H9 (cell line): ENCODE measurements at regions not wholly inside any gene's neighbourhood (a gene's known extent, or its start where the extent isn't known, plus 50 kb on each side); places are given as distances from the start of the nearest gene placed in this dataset.

Experiments
- DNase-seq: peaks from one replicate; pipeline ENCODE4 v3.0.0-alpha.2; 2017
- H2AFZ ChIP-seq: one replicate; pipeline ENCODE4 v1.6.1; 2013; ENCODE audit warnings: mild to moderate bottlenecking, low read length, control low read depth, moderate library complexity
- H2AK5ac ChIP-seq: 2 replicates; pipeline ENCODE4 v1.6.1; 2013; ENCODE audit warnings: low read length, control low read depth, mixed read lengths; ENCODE audit not compliant: insufficient read length
- H2BK120ac ChIP-seq: one replicate; pipeline ENCODE4 v1.6.1; 2013; ENCODE audit warnings: low read depth, mild to moderate bottlenecking, low read length, control low read depth, inconsistent platforms; ENCODE audit not compliant: poor library complexity, severe bottlenecking
- H2BK12ac ChIP-seq: 2 replicates; pipeline ENCODE4 v1.6.1; 2013; ENCODE audit warnings: low read length, control low read depth, mixed read lengths, low read depth; ENCODE audit not compliant: insufficient read length
- H2BK15ac ChIP-seq: 2 replicates; pipeline ENCODE4 v1.6.1; 2013; ENCODE audit warnings: low read depth, low read length, control low read depth
- H2BK20ac ChIP-seq: one replicate; pipeline ENCODE4 v1.6.1; 2013; ENCODE audit warnings: low read depth, mild to moderate bottlenecking, low read length, control low read depth, inconsistent platforms; ENCODE audit not compliant: poor library complexity, severe bottlenecking
- H2BK5ac ChIP-seq: 2 replicates; pipeline ENCODE4 v1.6.1; 2013; ENCODE audit warnings: low read length, control low read depth, mixed read lengths; ENCODE audit not compliant: insufficient read length
- H3K14ac ChIP-seq: 2 replicates; pipeline ENCODE4 v1.6.1; 2013; ENCODE audit warnings: low read length, control low read depth; ENCODE audit not compliant: insufficient read depth
- H3K18ac ChIP-seq: 2 replicates; pipeline ENCODE4 v1.6.1; 2013; ENCODE audit warnings: low read depth, mild to moderate bottlenecking, mixed read lengths, low read length, control low read depth; ENCODE audit not compliant: insufficient read length
- H3K23ac ChIP-seq: 2 replicates; pipeline ENCODE4 v1.6.1; 2013; ENCODE audit warnings: low read length, control low read depth, mixed read lengths, low read depth; ENCODE audit not compliant: insufficient read length
- H3K23me2 ChIP-seq: 2 replicates; pipeline ENCODE4 v1.6.1; 2013; ENCODE audit warnings: low read depth, mild to moderate bottlenecking, mixed read lengths, low read length, control low read depth; ENCODE audit not compliant: insufficient read length, poor library complexity, severe bottlenecking
- H3K27ac ChIP-seq: 2 replicates; pipeline ENCODE4 v1.5.1; 2013; ENCODE audit warnings: low read length, control low read depth, mixed read lengths, low read depth; ENCODE audit not compliant: insufficient read length
- H3K27me3 ChIP-seq: 2 replicates; pipeline ENCODE4 v1.6.1; 2013; ENCODE audit warnings: low read length, control low read depth, inconsistent platforms; ENCODE audit not compliant: insufficient read depth
- H3K4ac ChIP-seq: 2 replicates; pipeline ENCODE4 v1.6.1; 2013; ENCODE audit warnings: low read depth, mild to moderate bottlenecking, control low read depth, inconsistent platforms, low read length, moderate library complexity
- H3K4me1 ChIP-seq: 2 replicates; pipeline ENCODE4 v1.6.1; 2013; ENCODE audit warnings: low read length, control low read depth, inconsistent platforms; ENCODE audit not compliant: insufficient read depth
- H3K4me2 ChIP-seq: 2 replicates; pipeline ENCODE4 v1.6.1; 2013; ENCODE audit warnings: low read length, control low read depth, mixed read lengths; ENCODE audit not compliant: insufficient read length, insufficient read depth
- H3K56ac ChIP-seq: 2 replicates; pipeline ENCODE4 v1.6.1; 2013; ENCODE audit warnings: low read depth, mild to moderate bottlenecking, mixed read lengths, low read length, control low read depth; ENCODE audit not compliant: insufficient read length
- H3K79me1 ChIP-seq: 2 replicates; pipeline ENCODE4 v1.6.1; 2013; ENCODE audit warnings: low read depth, mild to moderate bottlenecking, moderate library complexity, low read length, control low read depth, inconsistent platforms; ENCODE audit not compliant: insufficient read depth, poor library complexity, severe bottlenecking
- H3K79me2 ChIP-seq: 2 replicates; pipeline ENCODE4 v1.6.1; 2013; ENCODE audit warnings: low read length, control low read depth, inconsistent platforms; ENCODE audit not compliant: insufficient read depth
- H3K9ac ChIP-seq: 2 replicates; pipeline ENCODE4 v1.6.1; 2013; ENCODE audit warnings: low read length, control low read depth, mixed read lengths; ENCODE audit not compliant: insufficient read length; ENCODE audit errors: extremely low read depth
- H3K9me3 ChIP-seq: one replicate; pipeline ENCODE4 v1.6.1; 2013; ENCODE audit warnings: low read depth, low read length, inconsistent platforms; ENCODE audit not compliant: control insufficient read depth
- H3T11ph ChIP-seq: one replicate; pipeline ENCODE4 v1.6.1; 2013; ENCODE audit warnings: mild to moderate bottlenecking, low read length, control low read depth, inconsistent platforms
- H4K20me1 ChIP-seq: one replicate; pipeline ENCODE4 v1.6.1; 2013; ENCODE audit not compliant: control insufficient read depth, insufficient read length, insufficient read depth
- H4K5ac ChIP-seq: 2 replicates; pipeline ENCODE4 v1.6.1; 2013; ENCODE audit warnings: low read depth, mild to moderate bottlenecking, mixed read lengths, low read length, control low read depth; ENCODE audit not compliant: insufficient read length
- H4K8ac ChIP-seq: replicated peaks from 2 replicates; pipeline ENCODE4 v1.6.1; 2013; ENCODE audit warnings: low read length, control low read depth, mixed read lengths, low read depth; ENCODE audit not compliant: insufficient read length
- H4K91ac ChIP-seq: 2 replicates; pipeline ENCODE4 v1.6.1; 2013; ENCODE audit warnings: low read depth, mild to moderate bottlenecking, moderate library complexity, mixed read lengths, low read length, control low read depth; ENCODE audit not compliant: insufficient read length
- H3K27ac Mint-ChIP-seq, 3 experiments: 2 replicates in 2 of 3; 3 replicates in 1 of 3; pipeline ENCODE4 v1.8.0; 2020 to 2021; ENCODE audit warnings: mixed read lengths in 3 of 3, mild to moderate bottlenecking in 1 of 3, moderate library complexity in 1 of 3
- H3K27me3 Mint-ChIP-seq: 2 replicates; pipeline ENCODE4 v1.8.0; 2021; ENCODE audit warnings: low read depth, mild to moderate bottlenecking, moderate library complexity, mixed read lengths
- H3K36me3 Mint-ChIP-seq, 3 experiments: 2 replicates in 2 of 3; 3 replicates in 1 of 3; pipeline ENCODE4 v1.8.0; 2020 to 2021; ENCODE audit warnings: low read depth in 3 of 3, mixed read lengths in 3 of 3; ENCODE audit not compliant: insufficient read depth in 1 of 3
- H3K4me1 Mint-ChIP-seq, 2 experiments: 2 replicates each; pipeline ENCODE4 v1.8.0; 2020; ENCODE audit warnings: mixed read lengths in 2 of 2
- H3K4me3 Mint-ChIP-seq, 2 experiments: 2 replicates in 1 of 2; 3 replicates in 1 of 2; pipeline ENCODE4 v1.8.0; 2020 to 2021; ENCODE audit warnings: mild to moderate bottlenecking in 2 of 2, mixed read lengths in 2 of 2, moderate library complexity in 1 of 2
- H3K9me3 Mint-ChIP-seq, 2 experiments: 2 replicates in 1 of 2; 3 replicates in 1 of 2; pipeline ENCODE4 v1.8.0; 2020; ENCODE audit warnings: mild to moderate bottlenecking in 2 of 2, mixed read lengths in 2 of 2, moderate library complexity in 1 of 2
- CTCF ChIP-seq: fragments of 200-600 bp; sonication (generic); conservative IDR thresholded peaks from 3 replicates; pipeline ENCODE4 v1.8.0; 2021; ENCODE audit warnings: antibody characterized with exemption, mild to moderate bottlenecking
- WGBS: extraction: QIAGEN DNeasy Blood & Tissue Kit; methylation state at CpG from one replicate; pipeline ENCODE4 v1.1.7; 2013; ENCODE audit warnings: missing lambda C conversion rate, low lambda C conversion rate, mixed read lengths; ENCODE audit not compliant: insufficient read length; ENCODE audit errors: extremely low coverage; 5-methylcytosine and 5-hydroxymethylcytosine counted together

- Histone ChIP-seq H3K56ac (no peak overlapping the region), H2BK20ac (no peak overlapping the region), H3K4me1 (no peaks in the 10 kb centered on the region), H2BK120ac (no peak overlapping the region), H2AFZ (no peak overlapping the region), H2AK5ac (no peak overlapping the region), H4K20me1 (no peaks in the 10 kb centered on the region), H3K4me2 (no peak overlapping the region), H4K5ac (no peak overlapping the region), H3K9me3 (no peaks in the 10 kb centered on the region), H3K14ac (no peak overlapping the region), H4K8ac (no peak overlapping the region), H3T11ph (no peak overlapping the region), H2BK12ac (no peak overlapping the region), H3K23ac (no peak overlapping the region), H2BK5ac (no peak overlapping the region), H3K27me3 (no peaks in the 10 kb centered on the region), H3K9ac (no peak overlapping the region), H3K27ac (no peak overlapping the region), H2BK15ac (no peak overlapping the region), H3K79me2 (no peaks in the 10 kb centered on the region), H3K18ac (no peak overlapping the region), H3K23me2 (no peaks in the 10 kb centered on the region), H3K4ac (no peak overlapping the region), H4K91ac (no peak overlapping the region), H3K79me1 (no peaks in the 10 kb centered on the region)
- H3K36me3 Mint-ChIP-seq, result no peaks in the 10 kb centered on the region
- H3K27me3 Mint-ChIP-seq, result no peaks in the 10 kb centered on the region
- peaks cover 9 to 10% of the 10 kb centered on the region in 2 experiments for H3K4me1 Mint-ChIP-seq
- H3K9me3 Mint-ChIP-seq, result no peaks in the 10 kb centered on the region; a peak in 1 of 5 replicates
- TF ChIP-seq CTCF, result no peak
- H3K27ac Mint-ChIP-seq, result no peak overlapping the region
- WGBS, result no CpG with 5 or more reads among the region's 1 CpG
- H3K4me3 Mint-ChIP-seq, result no peak overlapping the region
- no peak for DNase-seq
These were observed 138.2 kb downstream of the TENT5A start for GRCh38 chr6:81614292-81614691.
